ENCODE measurements at regions not wholly inside any gene's neighbourhood (a gene's known extent, or its start where the extent isn't known, plus 50 kb on each side); places are given as distances from the start of the nearest gene placed in this dataset.
A peak's percentile ranks its signal among the peaks of the same experiment; 100 is the strongest.

DNA sequence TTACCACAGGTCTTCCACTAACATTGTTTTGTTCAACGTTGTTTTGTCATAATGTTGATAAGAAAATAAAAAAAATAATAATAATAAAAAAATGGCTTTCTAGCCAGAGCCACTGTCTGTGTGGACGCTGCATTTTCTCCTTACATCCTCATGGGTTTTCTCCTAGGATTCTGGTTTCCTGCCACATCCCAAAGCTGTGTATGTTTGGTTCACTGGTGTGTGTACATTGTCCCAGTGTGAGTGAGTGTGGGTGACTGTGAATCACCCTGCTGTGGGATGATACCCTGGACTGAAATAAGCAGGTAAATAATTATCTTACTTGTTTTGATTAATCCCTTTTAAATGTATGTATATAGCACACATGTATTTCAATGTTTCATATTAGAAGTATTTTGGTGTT lies 2154.4 kb upstream of the AGA start:
- TF ChIP-seq, protein P1, sequence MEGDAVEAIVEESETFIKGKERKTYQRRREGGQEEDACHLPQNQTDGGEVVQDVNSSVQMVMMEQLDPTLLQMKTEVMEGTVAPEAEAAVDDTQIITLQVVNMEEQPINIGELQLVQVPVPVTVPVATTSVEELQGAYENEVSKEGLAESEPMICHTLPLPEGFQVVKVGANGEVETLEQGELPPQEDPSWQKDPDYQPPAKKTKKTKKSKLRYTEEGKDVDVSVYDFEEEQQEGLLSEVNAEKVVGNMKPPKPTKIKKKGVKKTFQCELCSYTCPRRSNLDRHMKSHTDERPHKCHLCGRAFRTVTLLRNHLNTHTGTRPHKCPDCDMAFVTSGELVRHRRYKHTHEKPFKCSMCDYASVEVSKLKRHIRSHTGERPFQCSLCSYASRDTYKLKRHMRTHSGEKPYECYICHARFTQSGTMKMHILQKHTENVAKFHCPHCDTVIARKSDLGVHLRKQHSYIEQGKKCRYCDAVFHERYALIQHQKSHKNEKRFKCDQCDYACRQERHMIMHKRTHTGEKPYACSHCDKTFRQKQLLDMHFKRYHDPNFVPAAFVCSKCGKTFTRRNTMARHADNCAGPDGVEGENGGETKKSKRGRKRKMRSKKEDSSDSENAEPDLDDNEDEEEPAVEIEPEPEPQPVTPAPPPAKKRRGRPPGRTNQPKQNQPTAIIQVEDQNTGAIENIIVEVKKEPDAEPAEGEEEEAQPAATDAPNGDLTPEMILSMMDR (IDR thresholded peaks at IDR 0.05; ENCODE audit: insufficient read depth, low read length), result no peak
- H3K4me3 ChIP-seq (ENCODE audit: low read depth, low read length), result no peak overlapping the region
- no peak for DNase-seq (ENCODE audit: low read depth)

DNA sequence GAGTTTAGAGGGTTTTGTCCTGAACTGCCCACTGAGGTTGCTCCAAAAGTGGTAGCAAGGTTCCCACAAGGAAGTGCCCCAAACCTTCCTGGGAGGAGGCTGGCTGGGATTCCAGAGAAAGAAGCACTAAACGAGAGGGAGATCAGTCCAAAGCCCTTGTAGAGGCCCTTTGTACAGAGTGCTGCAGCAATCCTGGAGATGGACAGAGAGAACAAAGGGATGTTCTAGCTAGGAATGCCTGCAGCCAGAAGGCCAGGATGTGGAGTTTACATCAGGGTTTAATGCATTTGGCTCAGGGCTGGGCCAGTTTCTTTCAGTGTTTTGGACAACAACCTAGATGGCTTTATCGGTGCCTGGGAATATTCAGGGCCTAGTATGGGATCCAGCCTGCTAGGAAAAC lies 2155.1 kb upstream of the AGA start:
- TF ChIP-seq, protein P1 (IDR thresholded peaks at IDR 0.05; ENCODE audit: insufficient read depth, low read length), result no peak
- H3K4me3 ChIP-seq (ENCODE audit: low read depth, low read length), result no peak overlapping the region
- DNase-seq (ENCODE audit: low read depth), result no peak

DNA sequence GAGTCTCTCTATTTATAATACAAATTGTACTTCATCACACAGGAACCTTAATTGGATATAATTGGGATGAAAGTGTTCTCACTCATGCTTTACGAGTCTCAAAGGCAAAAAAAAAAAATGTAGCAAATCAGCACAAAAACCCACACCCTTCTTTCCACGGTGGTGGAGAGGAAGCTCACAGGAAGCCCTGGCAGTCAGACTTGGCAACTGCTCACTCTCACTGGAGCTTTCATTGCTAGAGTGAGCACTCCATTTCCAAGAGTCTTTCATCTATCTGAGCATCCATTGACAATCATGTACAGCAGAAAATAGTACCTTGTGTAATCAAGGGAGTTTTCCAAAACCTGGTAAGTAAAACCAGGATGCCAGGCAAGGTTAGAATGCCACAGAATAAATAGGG lies 2159.4 kb upstream of the AGA start:
- no peak for DNase-seq (ENCODE audit: low read depth)
- no peak overlapping the region for H3K4me3 ChIP-seq (ENCODE audit: low read depth, low read length)
- TF ChIP-seq, protein P1 (IDR thresholded peaks at IDR 0.05; ENCODE audit: insufficient read depth, low read length), result no peak

DNA sequence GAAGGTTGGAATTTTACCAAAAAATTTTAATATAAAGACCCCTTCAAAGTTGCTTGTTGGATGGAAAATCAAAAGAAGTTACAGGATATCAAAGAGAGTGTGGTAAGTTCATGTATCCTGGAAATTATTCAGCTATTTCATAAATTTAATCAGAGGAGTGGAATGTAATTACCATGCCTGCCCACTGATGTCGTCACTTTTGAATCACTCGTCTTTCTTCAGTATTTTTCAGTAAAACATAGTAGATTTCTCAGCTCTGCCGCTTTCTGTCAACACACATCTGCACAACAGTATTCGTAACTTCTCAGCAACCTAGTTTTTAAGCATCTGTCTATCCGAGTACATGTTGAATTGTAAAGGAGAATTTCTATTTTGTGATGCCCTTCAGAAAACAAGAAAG lies 2163.0 kb upstream of the AGA start:
- no peak overlapping the region for H3K4me3 ChIP-seq (ENCODE audit: low read depth, low read length)
- TF ChIP-seq, protein P1 (IDR thresholded peaks at IDR 0.05; ENCODE audit: insufficient read depth, low read length), result no peak
- DNase-seq (ENCODE audit: low read depth), result peak; percentile 18

DNA sequence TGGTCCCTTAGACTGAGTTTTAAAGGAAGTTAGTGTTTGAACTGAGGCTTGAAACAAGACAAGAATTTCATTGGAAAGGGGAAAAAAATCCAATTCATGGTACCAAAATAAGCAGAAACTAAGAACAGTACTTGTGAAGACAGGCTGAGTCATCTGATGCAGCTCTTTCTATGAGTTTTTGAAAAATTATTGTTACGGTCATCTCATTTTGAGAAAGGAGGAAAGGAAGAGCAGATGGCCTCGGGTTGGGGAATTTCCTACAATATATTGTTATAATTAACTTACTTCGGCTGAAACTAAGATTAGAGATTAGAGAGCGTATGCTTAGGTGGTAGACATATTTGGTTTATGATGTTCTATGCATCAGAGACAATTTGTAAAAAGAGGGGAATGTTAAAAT lies 2164.8 kb upstream of the AGA start:
- no peak overlapping the region for H3K4me3 ChIP-seq (ENCODE audit: low read depth, low read length)
- TF ChIP-seq, protein P1 (IDR thresholded peaks at IDR 0.05; ENCODE audit: insufficient read depth, low read length), result no peak
- no peak for DNase-seq (ENCODE audit: low read depth)

DNA sequence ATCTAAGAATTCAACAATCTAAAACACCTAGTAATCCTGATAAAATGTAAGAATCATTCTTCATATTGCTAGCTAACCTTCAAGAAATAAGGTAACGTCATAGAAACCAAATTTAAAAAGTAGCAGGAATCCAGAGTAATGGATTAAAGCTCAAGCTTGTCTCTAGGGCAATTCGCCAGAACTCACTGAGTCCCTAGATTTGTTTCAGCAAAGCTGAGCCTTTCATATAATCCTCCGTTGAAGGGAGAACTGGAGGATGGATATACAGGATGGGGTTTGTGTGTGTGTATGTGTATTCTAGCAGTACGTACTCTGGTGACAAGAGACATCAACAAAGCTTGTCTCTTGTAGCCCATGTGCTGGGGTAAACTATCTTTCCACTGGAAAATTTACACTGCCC lies 2173.5 kb upstream of the AGA start:
- TF ChIP-seq, protein P1 (IDR thresholded peaks at IDR 0.05; ENCODE audit: insufficient read depth, low read length), result no peak
- no peak overlapping the region for H3K4me3 ChIP-seq (ENCODE audit: low read depth, low read length)

DNA sequence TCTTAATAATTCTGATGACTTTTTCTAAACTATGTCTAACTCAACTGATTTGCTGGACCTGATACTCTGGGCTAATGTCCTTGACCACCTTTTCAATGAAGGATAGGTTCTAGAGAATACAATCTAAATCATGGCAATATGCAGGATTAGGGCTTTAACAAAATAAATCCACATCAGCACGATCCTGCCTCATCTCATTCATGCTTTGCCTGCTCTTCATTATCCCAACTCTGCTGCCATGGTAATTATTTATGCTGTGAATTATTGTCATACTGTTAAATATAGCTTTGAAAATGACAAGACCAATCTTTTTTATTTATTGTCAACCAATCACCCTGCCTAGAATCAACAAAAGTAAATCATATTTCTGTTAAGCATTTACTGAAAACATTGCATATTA lies 2176.7 kb upstream of the AGA start:
- no peak for DNase-seq (ENCODE audit: low read depth)
- TF ChIP-seq, protein P1 (IDR thresholded peaks at IDR 0.05; ENCODE audit: insufficient read depth, low read length), result no peak
- H3K4me3 ChIP-seq (ENCODE audit: low read depth, low read length), result no peak overlapping the region

More for the DNA sequence above, 2173.5 kb upstream of the AGA start:
- no peak for DNase-seq (ENCODE audit: low read depth)
